GM21528 (cell line): ENCODE measurements at regions not wholly inside any gene's neighbourhood (a gene's known extent, or its start where the extent isn't known, plus 50 kb on each side); places are given as distances from the start of the nearest gene placed in this dataset.

Experiments used
- ATAC-seq: cut with Tn5 transposase; IDR thresholded peaks from one replicate; pipeline ENCODE4 v1.9.1; 2021; ENCODE audit warnings: mild to moderate bottlenecking, moderate library complexity; ENCODE audit not compliant: unreplicated experiment, low FRiP score

GRCh38 chr7:117929237-117929636 lies 56.0 kb upstream of the CTTNBP2 start:
- ATAC-seq, result no peak

GRCh38 chr7:117931314-117931713 lies 58.1 kb upstream of the CTTNBP2 start:
- ATAC-seq, result no peak

DNA sequence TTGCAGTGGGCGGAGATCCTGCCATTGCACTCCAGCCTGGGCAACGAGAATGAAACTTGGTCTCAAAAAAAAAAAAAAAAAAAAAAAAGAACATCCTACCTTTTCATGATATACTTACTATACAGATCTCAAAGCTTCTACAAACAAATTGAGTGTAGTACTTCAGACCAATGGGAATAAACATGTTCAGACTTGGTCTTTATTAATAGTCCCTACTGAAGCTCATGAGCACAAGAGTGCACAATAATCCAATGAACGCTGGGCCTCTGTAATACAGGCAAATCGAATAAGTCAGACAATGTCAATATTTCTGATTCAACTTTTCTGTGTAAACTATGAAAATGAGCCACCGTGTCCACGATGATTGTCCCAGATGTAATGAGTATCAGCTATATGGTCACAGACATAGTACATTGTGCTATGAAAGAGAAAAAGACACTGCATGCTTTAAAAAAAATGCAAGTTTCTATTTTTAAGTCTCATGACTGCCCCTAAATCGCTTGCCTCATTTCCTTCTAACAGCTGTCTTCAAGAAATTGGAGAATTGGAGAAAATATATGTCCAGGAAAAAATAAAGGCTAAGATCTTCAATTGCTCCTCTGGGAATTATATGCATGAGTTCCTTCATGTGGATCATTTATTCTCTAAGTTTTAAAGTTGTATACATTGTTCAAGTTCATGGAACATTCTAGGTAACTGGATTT lies 64.0 kb upstream of the CTTNBP2 start:
- no peak for ATAC-seq

DNA sequence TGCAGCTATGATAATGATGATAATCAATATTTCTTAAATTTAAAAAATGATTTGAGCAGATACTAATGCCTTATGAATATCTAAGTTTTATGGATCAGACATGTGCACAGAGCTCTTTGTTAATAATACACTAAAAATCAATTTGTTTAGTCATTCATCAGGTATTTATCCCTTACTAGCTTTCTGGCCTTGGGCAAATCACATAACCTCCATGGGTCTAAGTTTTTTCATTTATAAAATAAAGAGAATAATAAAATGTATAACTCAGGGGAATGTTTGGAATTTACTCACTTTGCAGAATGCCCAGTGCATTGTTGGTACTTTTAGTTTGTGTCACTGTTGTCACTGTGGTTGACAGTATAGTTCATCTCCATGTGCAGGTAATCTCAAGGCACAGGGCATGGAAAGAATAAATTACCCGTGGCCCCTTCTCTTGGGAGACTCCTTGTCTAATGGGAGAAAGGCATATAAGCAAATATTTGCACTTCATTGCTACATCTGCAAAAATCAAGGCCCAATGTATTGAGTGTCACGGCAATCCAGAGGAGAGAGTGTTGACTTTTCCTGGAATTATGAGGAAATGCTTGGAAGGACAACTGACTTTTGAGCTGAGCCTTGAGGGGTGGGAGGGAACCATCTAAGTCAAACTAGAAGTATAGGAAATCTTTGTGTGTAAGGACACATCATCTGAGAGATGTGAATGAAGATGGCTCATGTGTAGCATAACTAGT lies 64.7 kb upstream of the CTTNBP2 start:
- no peak for ATAC-seq

DNA sequence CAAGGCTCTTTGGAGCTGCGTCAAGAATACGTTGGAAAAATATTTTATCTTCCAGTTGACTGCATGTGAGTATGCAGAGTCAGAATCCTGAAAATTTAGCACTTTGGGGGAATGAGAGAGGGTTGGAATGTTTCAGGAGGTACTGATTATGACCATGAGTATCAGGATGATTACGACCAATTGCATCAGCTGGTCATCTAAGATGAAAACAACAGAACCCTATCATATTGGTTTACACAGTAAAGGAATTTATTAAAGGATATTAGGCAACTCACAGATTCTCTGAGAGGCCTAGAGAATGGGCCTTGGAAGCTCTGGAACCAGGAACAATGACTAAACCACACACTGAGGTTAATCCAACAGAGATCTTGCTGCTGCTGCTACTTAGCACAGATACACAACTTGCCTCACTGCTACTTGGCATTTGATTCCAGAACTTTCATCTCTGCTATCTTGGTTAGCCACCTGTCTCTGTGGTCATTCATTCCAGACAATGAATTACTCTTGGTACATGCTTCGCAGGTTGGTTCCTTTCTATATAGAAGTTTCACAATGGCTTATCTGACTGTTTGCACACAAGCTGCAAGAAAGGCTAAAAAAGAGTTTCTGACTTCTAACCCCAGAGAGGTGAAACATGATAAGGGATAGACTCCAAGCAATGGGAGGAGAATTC lies 68.0 kb upstream of the CTTNBP2 start:
- ATAC-seq, result no peak

DNA sequence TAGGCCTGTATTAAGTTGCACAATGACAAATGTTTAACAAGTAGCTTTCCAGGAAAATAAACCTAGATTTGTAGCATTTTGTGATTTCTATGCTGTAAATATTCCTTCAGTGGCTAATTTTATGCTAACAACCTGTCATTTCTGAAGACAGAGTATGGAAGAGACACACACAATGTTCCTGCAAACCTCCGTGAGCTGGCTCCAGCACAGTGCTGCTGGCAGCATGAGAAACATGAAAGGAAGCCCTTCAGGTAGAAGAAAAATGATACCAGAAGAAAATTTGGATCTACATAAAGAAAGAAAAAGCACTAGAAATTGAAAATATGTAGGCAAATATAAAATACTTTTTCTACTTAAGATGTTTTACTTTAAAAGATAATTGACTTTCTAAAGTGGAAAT lies 69.5 kb upstream of the CTTNBP2 start:
- ATAC-seq, result no peak

DNA sequence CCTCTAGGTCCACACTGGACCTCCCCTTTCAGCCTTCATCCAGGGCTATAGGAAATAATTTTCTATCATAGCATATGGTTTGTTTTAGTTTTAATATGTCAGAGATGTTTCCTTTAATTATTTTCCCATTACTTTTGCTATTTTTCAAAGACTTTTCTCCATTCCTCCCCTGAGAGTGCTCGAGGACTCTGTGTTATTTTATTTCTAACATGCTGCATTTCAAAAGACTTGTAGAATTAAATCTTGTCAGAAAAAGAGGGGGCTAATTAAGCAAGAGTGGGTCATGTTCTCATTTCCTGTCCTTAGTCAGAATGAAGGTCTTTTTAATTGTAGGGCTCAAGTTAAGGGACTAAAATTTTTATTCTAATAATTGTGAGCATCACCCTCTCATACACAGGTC lies 71.6 kb upstream of the CTTNBP2 start:
- ATAC-seq, result no peak

DNA sequence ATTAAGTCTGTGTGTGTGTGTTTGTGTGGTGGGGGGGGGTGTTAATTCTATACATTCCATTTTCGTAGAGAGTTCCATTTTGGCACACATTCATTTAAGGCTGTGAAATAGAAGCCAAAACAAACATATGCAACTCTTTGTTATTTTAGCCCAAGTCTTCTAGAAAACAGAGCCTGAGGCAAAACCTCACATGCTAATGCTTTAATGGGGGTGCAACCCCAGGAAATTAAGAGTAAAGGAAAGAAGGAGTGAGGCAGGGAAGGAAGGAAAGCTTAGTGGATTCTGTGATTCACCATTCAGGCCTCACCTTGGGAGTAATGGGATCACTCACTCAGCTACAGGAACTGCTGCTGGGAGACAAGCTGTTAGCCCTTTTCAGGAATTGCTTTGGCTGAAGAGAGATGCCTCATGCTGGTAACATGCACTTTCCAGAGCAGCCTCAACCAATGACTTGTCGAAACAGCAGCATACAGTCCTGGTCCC lies 73.0 kb upstream of the CTTNBP2 start:
- ATAC-seq, result no peak

DNA sequence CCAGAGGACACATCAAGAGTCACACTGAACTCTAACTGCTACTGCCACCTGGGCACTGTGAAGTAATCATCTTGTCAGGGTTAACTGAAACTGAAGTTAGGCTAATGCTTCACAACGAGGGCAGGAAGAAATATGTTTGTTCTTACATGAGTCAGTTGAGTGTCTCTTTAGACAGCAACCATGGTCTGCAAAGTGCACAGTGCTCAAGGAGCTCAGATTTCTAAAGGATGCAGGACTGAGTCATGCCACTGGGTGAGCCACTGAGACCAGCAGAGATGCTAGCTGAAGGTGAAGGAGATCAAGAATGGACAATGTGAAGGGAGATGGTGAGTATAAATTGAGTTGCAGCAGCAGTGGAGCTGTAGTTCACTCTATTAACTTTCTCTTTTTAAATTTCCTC lies 76.0 kb upstream of the CTTNBP2 start:
- no peak for ATAC-seq

DNA sequence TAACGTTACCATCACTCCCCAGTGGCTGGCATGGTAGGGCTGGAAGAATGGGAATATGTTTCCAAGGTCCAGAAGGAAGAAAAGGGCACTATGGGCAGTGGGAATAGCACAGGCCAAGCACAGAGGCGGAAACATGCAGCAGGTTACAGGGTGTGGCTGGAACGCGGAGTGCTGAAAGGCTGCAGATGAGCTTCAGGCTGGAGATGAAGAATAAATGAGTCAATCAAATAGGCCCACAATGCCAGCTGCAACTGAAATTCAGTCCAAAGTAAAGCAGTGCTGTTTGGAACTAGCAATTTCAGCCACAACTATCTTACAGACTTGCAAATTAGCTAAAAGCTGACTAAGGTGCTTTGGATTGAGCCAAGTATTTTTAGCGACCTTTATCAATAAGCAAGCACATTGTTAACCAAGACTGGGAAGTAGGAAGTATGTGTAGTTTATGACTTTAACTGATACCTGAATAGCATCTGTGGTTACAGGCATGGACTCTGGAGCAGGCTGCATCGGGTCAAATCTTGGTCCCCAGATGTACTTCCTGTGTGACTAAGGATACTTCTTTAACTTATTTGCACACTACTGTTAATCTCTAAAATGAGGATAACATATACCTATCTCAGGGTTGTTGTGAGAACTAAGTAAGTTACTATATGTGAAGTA lies 77.5 kb upstream of the CTTNBP2 start:
- no peak for ATAC-seq

DNA sequence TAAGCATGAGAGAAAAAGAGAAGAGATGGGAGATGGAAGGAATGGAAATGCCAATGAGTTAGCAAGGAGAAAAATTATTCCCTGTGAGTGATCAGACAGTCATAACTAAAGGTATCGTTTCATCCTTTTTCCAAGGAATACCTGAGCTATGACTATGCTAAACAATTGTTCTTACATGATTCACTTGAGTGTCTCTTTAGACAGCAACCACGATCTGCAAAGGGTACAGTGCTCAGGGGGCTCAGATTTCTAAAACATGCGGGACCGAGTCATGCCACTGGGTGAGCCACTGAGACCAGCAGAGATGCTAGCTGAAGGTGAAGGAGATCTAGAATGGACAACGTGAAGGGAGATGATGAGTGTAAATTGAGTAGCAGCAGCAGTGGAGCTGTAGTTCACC lies 78.0 kb upstream of the CTTNBP2 start:
- no peak for ATAC-seq

GRCh38 chr7:117951691-117952280 lies 78.5 kb upstream of the CTTNBP2 start:
- no peak for ATAC-seq

DNA sequence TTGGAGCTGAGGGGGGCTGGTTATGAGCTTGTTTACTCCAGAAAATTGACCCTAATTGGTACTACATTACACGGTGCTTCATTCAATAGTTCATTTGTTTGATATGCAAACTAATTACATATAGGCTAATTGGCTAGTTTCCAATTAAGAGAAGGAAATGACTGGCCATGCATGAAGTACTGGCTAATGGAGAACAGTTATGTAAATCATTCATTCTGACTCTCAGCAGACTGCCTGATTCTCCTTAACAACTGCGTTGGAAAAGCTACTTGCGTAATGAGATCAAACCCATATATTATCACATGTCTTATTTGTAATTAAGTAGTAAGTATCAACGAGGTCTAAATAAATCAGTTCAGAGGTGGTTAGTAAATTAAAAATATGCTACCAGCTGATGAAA lies 81.8 kb upstream of the CTTNBP2 start:
- ATAC-seq, result no peak

GRCh38 chr7:117960351-117960750 lies 87.1 kb upstream of the CTTNBP2 start:
- no peak for ATAC-seq

DNA sequence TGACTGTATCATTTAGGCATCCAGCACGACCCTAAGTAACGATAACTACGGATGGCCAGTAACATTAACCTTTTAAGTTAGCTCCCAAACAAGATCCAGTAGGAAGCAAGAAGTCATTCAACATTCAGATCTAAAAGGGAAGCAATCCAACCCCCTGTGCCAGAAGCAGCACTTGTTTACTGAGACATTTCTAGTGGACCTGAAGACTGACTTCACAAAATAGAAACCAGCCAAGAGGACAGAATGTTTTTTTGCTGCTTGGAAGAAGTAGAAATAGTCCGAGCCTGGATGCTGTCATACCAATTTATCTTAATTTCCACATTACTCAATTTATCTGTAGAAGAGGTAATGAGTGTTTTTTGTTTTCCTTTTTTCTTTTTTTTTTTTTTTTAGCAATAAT lies 88.0 kb upstream of the CTTNBP2 start:
- ATAC-seq, result no peak

DNA sequence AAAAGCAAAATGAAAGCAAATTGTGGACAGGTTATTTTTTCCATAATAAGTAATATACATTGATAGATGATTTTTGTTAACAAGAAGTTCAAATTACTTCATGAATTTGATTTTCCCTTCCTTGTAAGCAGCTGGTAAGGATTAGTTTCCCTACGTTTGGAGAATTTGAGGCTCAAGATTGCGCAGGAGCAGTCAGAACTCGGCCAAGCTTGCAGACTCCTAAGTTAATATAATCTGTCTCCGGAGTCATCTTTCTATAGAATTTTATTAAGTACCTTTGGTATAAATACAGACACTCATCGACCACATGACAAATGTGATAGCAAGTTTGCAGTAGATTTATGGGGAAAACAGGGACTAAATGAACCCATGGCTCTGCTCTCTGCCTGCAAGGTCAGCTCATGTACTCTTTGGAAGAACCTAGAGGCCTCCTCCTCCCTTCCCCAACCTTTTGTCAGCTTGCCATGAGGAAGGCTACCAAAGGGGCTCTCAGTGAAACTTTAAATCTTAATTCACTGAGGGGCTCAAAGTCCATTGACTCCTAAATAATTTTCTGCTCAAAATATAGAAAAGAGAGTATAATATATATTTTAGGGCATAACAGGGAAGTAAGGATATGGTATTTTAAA lies 89.2 kb upstream of the CTTNBP2 start:
- no peak for ATAC-seq

DNA sequence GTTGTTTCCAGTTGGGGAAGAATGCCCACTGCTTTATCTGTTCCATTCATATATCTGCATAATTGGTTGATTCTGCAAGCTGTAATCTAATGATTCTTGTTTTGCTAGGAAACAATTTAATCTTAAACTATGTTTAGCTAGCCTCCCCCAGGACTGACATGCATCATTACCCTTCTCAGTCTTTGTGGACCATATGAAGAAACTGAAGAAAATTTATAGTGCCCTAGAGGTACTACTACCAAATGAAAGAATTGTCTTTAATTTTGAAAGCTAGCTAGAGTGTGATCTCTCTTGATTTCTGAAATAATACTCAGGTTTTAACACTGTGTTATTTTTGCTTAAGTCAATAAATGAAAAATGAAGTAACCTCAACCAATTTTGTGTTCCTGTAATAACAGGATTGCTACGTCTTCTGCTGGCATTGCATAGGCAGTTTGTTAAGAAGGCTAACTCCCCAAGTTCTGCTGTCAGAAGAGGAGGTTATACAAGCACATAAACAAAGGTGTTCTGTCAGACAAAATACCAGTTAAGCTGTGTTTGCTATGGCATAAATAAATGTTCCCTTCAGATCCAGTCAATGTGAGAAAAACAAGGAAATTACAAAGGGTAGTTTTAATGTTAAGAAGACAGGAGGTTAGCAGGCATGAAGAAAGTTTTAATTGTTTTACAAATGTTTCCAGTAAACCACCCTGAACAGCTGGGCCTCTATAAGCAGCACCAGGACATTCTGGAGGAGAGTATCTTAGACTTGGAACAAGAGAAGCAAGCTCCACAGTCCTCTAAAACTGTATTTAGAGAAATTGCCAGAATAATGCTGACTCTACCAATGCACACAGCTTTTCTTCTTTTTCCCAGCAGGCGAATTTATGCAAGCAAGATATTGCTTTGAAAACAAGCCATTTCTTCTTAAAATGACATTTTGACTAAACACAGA lies 90.3 kb upstream of the CTTNBP2 start:
- ATAC-seq, result no peak

- ATAC-seq, result no peak
These were observed 97.6 kb upstream of the CTTNBP2 start for GRCh38 chr7:117970801-117971200.

- ATAC-seq, result no peak
These were observed 98.5 kb upstream of the CTTNBP2 start for GRCh38 chr7:117971556-117972244.
